ENCODE measurements at regions not wholly inside any gene's neighbourhood (a gene's known extent, or its start where the extent isn't known, plus 50 kb on each side); places are given as distances from the start of the nearest gene placed in this dataset.
"Not testable (repeated sequence)": the region's sequence is repeated elsewhere in the genome, so short reads cannot be mapped to it uniquely, and the experiment has no call there.

DNA sequence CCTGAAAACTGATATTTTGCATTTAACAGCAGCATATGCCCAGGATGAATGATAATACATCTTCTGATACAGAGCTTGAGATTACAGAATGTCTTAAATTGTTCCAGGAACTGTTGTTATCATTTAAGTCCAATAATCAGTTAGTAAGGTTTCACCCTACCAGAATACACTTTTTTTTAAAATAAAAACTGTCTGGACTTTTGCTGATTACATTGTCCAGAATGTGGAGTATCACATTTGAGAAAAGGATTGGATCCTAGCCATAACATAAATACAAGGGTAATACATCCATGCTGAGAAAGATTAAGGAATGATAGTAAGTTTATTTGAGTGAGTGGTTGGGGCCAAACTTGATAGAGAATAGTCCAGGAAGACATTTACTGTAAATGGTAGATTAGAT, 71.0 kb downstream of the SEPTIN7 start:
- TF ChIP-seq, protein P1, sequence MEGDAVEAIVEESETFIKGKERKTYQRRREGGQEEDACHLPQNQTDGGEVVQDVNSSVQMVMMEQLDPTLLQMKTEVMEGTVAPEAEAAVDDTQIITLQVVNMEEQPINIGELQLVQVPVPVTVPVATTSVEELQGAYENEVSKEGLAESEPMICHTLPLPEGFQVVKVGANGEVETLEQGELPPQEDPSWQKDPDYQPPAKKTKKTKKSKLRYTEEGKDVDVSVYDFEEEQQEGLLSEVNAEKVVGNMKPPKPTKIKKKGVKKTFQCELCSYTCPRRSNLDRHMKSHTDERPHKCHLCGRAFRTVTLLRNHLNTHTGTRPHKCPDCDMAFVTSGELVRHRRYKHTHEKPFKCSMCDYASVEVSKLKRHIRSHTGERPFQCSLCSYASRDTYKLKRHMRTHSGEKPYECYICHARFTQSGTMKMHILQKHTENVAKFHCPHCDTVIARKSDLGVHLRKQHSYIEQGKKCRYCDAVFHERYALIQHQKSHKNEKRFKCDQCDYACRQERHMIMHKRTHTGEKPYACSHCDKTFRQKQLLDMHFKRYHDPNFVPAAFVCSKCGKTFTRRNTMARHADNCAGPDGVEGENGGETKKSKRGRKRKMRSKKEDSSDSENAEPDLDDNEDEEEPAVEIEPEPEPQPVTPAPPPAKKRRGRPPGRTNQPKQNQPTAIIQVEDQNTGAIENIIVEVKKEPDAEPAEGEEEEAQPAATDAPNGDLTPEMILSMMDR (IDR thresholded peaks at IDR 0.05; ENCODE audit: insufficient read depth, low read length) = no peak
- peak; percentile 28 for DNase-seq (ENCODE audit: low read depth)
- no peak overlapping the region for H3K4me3 ChIP-seq (ENCODE audit: low read depth, low read length)

DNA sequence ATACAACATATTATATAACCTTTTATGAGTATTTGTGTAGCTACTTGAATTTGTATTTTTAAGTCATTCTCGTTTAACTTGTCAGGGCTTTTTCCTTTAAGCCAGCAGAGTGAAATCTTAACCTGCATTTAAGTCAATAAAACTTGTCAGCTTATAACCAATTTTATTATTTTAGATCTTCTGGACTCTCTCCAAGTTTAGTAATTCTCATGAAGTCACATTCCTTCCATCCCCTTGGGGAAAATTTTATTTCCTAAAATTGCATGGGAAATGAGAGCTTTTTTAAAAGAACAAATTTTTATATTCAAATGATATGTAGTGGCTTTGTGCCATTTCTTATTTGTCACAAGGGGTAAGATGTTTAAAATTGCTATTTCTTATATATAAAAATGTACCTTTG, 74.0 kb downstream of the SEPTIN7 start:
- peak; percentile 36 for DNase-seq (ENCODE audit: low read depth)
- TF ChIP-seq, protein P1 (IDR thresholded peaks at IDR 0.05; ENCODE audit: insufficient read depth, low read length) = no peak
- H3K4me3 ChIP-seq (ENCODE audit: low read depth, low read length) = no peak overlapping the region

DNA sequence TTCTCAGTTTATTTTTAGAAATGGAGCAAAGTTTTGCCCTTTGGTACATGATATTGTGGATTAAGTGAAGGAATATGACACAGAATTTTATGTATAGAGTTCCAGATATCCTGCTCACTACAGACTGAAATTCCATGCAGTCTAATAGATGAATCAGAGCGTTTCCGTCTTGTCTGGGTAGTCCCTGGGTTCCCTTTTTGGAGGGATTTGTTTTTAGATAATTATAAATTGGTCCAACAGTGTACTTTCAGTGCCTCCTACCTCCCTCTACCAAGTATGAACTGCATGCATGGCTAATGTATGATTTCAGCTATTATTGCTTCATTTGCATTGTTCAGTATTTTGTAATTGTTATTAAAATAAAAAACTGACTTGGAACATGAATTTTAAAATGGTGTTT, 74.4 kb downstream of the SEPTIN7 start:
- TF ChIP-seq, protein P1 (IDR thresholded peaks at IDR 0.05; ENCODE audit: insufficient read depth, low read length) = no peak
- DNase-seq (ENCODE audit: low read depth) = peak; percentile 62
- H3K4me3 ChIP-seq (ENCODE audit: low read depth, low read length) = no peak overlapping the region

DNA sequence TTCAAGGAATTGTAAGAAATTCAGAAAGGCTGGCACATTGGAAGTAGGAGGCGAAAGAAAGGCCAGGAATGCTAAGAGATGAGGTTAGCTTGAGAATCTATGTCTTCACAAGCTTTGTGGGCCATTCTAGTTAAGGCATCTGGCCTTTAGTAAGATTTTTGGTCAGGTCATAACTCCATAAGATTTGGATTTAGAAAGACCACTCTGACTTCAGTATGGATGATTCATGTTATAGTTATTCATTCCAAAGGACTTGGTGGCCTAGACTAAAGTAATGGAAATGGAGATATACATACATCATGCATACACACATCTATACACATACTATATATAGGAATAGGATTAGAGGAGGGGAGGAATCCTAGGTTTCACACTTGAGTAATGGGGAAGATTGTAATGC, 77.5 kb downstream of the SEPTIN7 start:
- DNase-seq (ENCODE audit: low read depth) = peak; percentile 12
- TF ChIP-seq, protein P1 (IDR thresholded peaks at IDR 0.05; ENCODE audit: insufficient read depth, low read length) = no peak
- no peak overlapping the region for H3K4me3 ChIP-seq (ENCODE audit: low read depth, low read length)

DNA sequence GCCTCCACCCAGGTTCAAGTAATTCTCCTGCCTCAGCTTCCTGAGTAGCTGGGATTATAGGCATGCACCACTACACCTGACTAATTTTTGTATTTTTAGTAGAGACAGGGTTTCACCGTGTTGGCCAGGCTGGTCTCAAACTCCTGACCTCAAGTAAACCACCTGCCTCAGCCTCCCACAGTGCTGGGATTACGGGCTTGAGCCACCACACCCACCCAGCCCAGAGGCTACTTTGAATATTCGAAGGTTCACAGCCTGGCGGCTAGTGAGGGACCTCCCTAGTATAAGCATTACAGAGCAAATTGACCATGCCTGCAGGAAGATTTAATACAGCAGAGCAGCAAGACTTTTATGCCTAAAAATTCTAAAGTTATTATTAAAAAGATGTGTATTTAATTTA, 86.6 kb downstream of the SEPTIN7 start:
- not testable (repeated sequence) for DNase-seq (ENCODE audit: low read depth); H3K4me3 ChIP-seq (ENCODE audit: low read depth, low read length)

DNA sequence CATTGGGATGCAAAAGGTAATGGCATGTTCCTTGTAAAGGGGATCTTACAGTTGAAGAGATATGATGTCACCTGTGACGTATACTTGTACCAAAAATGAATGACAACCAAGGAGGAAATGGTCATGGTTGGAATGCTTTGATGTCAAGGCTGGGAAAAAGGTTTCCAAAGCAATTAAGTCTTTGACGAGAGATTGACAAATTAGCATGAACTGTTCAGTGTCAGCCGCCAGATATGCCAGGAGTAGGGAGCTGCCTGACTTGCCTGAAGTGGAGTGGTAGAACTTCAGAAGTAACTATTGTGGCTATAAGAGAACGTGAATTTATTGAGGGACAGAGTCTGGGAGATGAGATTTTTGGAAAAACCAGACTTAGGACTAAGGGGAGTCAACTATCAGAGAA, 88.1 kb downstream of the SEPTIN7 start:
- DNase-seq (ENCODE audit: low read depth) = no peak
- TF ChIP-seq, protein P1 (IDR thresholded peaks at IDR 0.05; ENCODE audit: insufficient read depth, low read length) = no peak
- no peak overlapping the region for H3K4me3 ChIP-seq (ENCODE audit: low read depth, low read length)

DNA sequence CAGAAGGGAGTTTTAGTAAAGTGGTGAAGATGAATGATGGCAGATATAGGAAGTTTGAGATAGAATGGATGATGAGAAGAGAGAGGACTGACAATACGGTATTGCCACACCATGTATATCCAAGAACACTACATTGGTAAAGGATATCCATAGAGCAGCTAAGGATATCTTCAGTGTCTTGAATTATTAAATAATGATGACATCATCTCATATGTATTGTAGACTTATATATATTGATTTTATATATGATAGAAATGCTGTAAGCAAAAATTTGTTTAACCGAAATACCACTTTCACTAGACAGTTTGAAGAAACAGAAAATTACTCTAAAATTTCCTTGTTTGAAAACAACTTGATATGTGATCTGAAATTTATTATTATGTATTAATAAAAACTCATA, 89.0 kb downstream of the SEPTIN7 start:
- no peak for DNase-seq (ENCODE audit: low read depth)
- TF ChIP-seq, protein P1 (IDR thresholded peaks at IDR 0.05; ENCODE audit: insufficient read depth, low read length) = no peak
- no peak overlapping the region for H3K4me3 ChIP-seq (ENCODE audit: low read depth, low read length)

All from fibroblast of the aortic adventitia (primary cell).